Activated CD8-positive, alpha-beta T cell treated with anti-CD3 and anti-CD28 coated beads for 36 hours (primary cell): ENCODE measurements at regions not wholly inside any gene's neighbourhood (a gene's known extent, or its start where the extent isn't known, plus 50 kb on each side); places are given as distances from the start of the nearest gene placed in this dataset.

Experiments
- ATAC-seq: fragments of 200-7000 bp; cut with Tn5 transposase; one replicate; pipeline ENCODE4 v1.10.0; 2021; ENCODE audit warnings: mild to moderate bottlenecking, moderate library complexity
- CTCF ChIA-PET: fragments of 350-600 bp; sonication (Branson Sonifier 250); formaldehyde crosslinking; loops from one replicate; lab custom pipeline; 2021; ENCODE audit warnings: antibody characterized with exemption; lab: Charles Lee
- POLR2A ChIA-PET: fragments of 350-600 bp; sonication (Branson Sonifier 250); formaldehyde crosslinking; loops from one replicate; lab custom pipeline; 2021; ENCODE audit warnings: antibody characterized with exemption; lab: Charles Lee
- DNase-seq: peaks from one replicate; pipeline ENCODE4 v3.0.0-alpha.2; 2020
- H3K27ac Mint-ChIP-seq: one replicate; pipeline ENCODE4 v1.8.0; 2021; ENCODE audit warnings: mild to moderate bottlenecking, mixed read lengths
- H3K27me3 Mint-ChIP-seq: one replicate; pipeline ENCODE4 v1.8.0; 2021; ENCODE audit warnings: mixed read lengths
- H3K36me3 Mint-ChIP-seq: one replicate; pipeline ENCODE4 v1.8.0; 2021; ENCODE audit warnings: low read depth, mixed read lengths
- H3K4me1 Mint-ChIP-seq: one replicate; pipeline ENCODE4 v1.8.0; 2021; ENCODE audit warnings: low read depth, mixed read lengths
- H3K4me3 Mint-ChIP-seq: one replicate; pipeline ENCODE4 v1.8.0; 2021; ENCODE audit warnings: mild to moderate bottlenecking, moderate library complexity, mixed read lengths
- H3K9me3 Mint-ChIP-seq: one replicate; pipeline ENCODE4 v1.8.0; 2021; ENCODE audit warnings: mixed read lengths
- CTCF ChIP-seq: fragments of 200-600 bp; IDR thresholded peaks from one replicate; pipeline ENCODE4 v1.8.0; 2022; ENCODE audit warnings: antibody characterized with exemption, mild to moderate bottlenecking
- intact Hi-C: fragments of 100-400 bp; cut with micrococcal nuclease; formaldehyde crosslinking; loops from one replicate; pipeline ENCODE4 v1.10.0; 2022

DNA sequence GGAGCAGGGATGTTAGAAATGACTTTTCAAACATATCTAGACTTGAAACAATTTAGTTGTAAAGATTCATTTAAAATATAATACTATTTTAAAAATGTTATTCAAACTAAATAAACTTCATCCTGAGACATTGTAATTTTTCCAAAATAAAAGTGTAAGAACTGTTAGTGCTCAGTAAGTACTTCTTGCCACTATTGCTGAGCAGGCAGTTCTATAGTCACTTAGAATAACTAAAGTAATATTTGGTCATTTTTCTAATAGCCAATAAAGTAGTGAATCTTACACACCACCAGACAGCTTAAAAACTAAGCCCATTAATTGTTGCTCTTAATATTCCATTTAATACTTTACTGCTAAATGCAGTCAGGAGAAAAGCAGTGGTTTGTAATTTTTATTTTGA is 1120.0 kb upstream of the CDH10 start:
- Mint-ChIP-seq H3K36me3 (no peaks in the 10 kb centered on the region), H3K27ac (no peak overlapping the region), H3K27me3 (no peaks in the 10 kb centered on the region), H3K9me3 (peaks cover 6% of the 10 kb centered on the region), H3K4me3 (no peak overlapping the region), H3K4me1 (no peaks in the 10 kb centered on the region)
- no peak for TF ChIP-seq CTCF
- DNase-seq, result no peak
- CTCF ChIA-PET, result no interaction called here
- intact Hi-C loops, result no loop called here
- no peak for ATAC-seq
- POLR2A ChIA-PET, result no interaction called here

DNA sequence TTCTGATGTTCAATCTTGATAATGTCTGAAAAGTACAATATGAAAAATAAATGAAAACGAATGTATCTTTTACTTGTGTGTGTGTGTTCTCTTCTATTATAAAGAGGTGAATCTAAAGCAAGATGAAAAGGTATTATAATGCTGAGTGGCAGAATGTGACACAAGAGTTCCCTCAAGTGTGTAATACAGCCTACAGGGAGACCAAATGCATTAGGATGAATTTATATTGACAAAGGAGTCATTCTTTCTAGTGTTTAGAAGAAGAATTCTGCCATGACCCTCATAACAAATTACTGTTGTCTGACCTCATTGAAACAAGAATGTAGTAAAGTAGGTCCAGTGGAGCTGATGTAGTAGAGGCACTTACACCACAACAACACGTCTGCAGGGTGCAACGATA is 1119.0 kb upstream of the CDH10 start:
- TF ChIP-seq CTCF, result no peak

GRCh38 chr5:25754895-25755294 is 1110.1 kb upstream of the CDH10 start:
- H3K27me3 Mint-ChIP-seq, result no peaks in the 10 kb centered on the region
- H3K4me3 Mint-ChIP-seq, result no peak overlapping the region
- H3K9me3 Mint-ChIP-seq, result peaks cover 29% of the 10 kb centered on the region
- H3K4me1 Mint-ChIP-seq, result no peaks in the 10 kb centered on the region
- ChIA-PET POLR2A (no interaction called here), CTCF (no interaction called here)
- DNase-seq (no peak), ATAC-seq (no peak)
- TF ChIP-seq CTCF, result no peak
- no peak overlapping the region for H3K27ac Mint-ChIP-seq
- intact Hi-C loops, result no loop called here
- no peaks in the 10 kb centered on the region for H3K36me3 Mint-ChIP-seq

More for the DNA sequence above, 1119.0 kb upstream of the CDH10 start:
- Mint-ChIP-seq H3K4me3 (no peak overlapping the region), H3K9me3 (peaks cover 5% of the 10 kb centered on the region), H3K4me1 (no peaks in the 10 kb centered on the region), H3K36me3 (no peaks in the 10 kb centered on the region), H3K27ac (no peak overlapping the region), H3K27me3 (no peaks in the 10 kb centered on the region)
- intact Hi-C loops, result no loop called here
- ChIA-PET POLR2A (no interaction called here), CTCF (no interaction called here)
- ATAC-seq, result no peak
- DNase-seq, result no peak

DNA sequence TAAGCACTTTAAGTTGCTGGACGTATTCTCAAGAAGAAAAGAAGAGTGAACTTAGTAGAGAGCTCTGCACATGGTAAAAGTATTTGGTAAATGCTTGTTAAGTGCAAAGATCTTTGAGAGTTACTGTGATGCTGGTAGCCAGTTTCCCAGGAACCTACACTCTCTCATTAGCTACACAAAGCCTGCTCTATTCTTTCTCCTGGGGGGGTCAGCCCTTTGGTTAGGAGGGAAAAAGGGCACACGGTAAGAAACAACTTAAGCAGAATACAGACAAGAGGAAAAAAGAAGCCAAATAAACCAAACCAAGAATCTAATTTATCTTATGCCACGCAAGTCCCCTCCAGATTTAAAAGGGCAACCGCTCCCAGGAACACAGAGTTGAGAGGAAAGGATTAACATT is 1100.1 kb upstream of the CDH10 start:
- intact Hi-C loops, result no loop called here
- CTCF ChIA-PET, result no interaction called here
- no peak overlapping the region for H3K27ac Mint-ChIP-seq
- TF ChIP-seq CTCF, result no peak
- DNase-seq (no peak), ATAC-seq (no peak)
- H3K4me3 Mint-ChIP-seq, result no peak overlapping the region
- no peaks in the 10 kb centered on the region for H3K36me3 Mint-ChIP-seq
- POLR2A ChIA-PET, result no interaction called here
- no peaks in the 10 kb centered on the region for H3K27me3 Mint-ChIP-seq
- peaks cover 15% of the 10 kb centered on the region for H3K9me3 Mint-ChIP-seq
- no peaks in the 10 kb centered on the region for H3K4me1 Mint-ChIP-seq

- Mint-ChIP-seq H3K27me3 (no peaks in the 10 kb centered on the region), H3K9me3 (peaks cover 5% of the 10 kb centered on the region), H3K27ac (no peak overlapping the region), H3K36me3 (no peaks in the 10 kb centered on the region), H3K4me3 (no peak overlapping the region), H3K4me1 (no peaks in the 10 kb centered on the region)
- no peak for ATAC-seq
- ChIA-PET CTCF (no interaction called here), POLR2A (no interaction called here)
- intact Hi-C loops, result no loop called here
- no peak for DNase-seq
- no peak for TF ChIP-seq CTCF
These were observed 1071.9 kb upstream of the CDH10 start for GRCh38 chr5:25716680-25717079.
